ENCODE measurements at regions not wholly inside any gene's neighbourhood (a gene's known extent, or its start where the extent isn't known, plus 50 kb on each side); places are given as distances from the start of the nearest gene placed in this dataset.

- no peak overlapping the region for H3K27ac ChIP-seq (ENCODE audit: low read length)
- H3K9me3 ChIP-seq (ENCODE audit: control insufficient read depth in 1 of 2, low read length in 2 of 2) = no peaks in the 10 kb centered on the region
- H3K36me3 ChIP-seq (ENCODE audit: control insufficient read depth in 1 of 2, insufficient read depth in 2 of 2, low read length in 2 of 2) = no peaks in the 10 kb centered on the region
- no peaks in the 10 kb centered on the region for H3K4me1 ChIP-seq (ENCODE audit: control insufficient read depth in 1 of 2, insufficient read depth in 2 of 2, low read length in 2 of 2)
- no peak overlapping the region for H3K4me3 ChIP-seq (ENCODE audit: low read depth in 1 of 2, low read length in 2 of 2)
- H3K27me3 ChIP-seq (ENCODE audit: low read depth, low read length) = no peaks in the 10 kb centered on the region
Observed at GRCh38 chr4:123606946-123607542, 210.4 kb downstream of the SPRY1 start.

- H3K27me3 ChIP-seq (ENCODE audit: low read depth, low read length) = no peaks in the 10 kb centered on the region
- H3K4me1 ChIP-seq (ENCODE audit: control insufficient read depth in 1 of 2, insufficient read depth in 2 of 2, low read length in 2 of 2) = no peaks in the 10 kb centered on the region
- H3K27ac ChIP-seq (ENCODE audit: low read length) = no peak overlapping the region
- H3K4me3 ChIP-seq (ENCODE audit: low read depth in 1 of 2, low read length in 2 of 2) = no peak overlapping the region
- no peaks in the 10 kb centered on the region for H3K9me3 ChIP-seq (ENCODE audit: control insufficient read depth in 1 of 2, low read length in 2 of 2)
- H3K36me3 ChIP-seq (ENCODE audit: control insufficient read depth in 1 of 2, insufficient read depth in 2 of 2, low read length in 2 of 2) = no peaks in the 10 kb centered on the region
Observed at GRCh38 chr4:123609829-123610228, 213.2 kb downstream of the SPRY1 start.

DNA sequence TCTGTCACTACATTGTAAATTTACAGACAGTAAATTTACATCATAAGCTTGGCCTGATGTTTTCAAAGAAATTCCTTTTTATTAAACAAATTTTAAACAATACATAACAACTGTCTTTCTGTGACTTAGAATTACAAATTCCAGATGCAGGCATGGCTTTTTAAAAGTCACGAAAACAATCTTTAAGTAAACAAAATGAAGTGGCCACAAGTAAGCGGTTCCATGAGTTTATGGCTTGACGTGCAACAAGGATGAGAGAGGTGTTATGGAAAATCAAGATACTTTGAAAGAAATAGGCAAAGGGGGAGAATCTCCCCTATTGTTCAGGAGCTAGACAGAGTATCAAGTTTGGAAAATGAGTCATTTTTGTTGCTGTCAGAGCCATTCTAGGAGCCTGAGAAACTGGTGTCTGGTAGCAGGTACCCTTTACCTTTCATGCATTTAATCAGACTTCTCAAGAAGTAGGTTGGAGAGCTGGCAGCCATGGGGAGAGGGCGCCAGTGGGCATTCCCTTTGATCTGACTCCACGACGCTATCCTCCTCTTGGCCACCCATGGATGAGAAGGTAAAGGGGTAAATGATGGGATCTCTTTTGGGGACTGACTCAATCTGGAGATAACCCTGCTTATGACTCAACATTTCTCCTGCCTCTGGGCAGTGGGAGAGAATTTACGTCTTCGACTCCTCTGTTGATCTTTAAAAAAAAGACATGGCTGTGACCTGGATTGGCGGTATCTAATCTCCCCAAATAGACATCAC is 217.2 kb downstream of the SPRY1 start:
- no peak overlapping the region for H3K27ac ChIP-seq (ENCODE audit: low read length)
- peaks cover 0 to 26% of the 10 kb centered on the region in 2 donors for H3K4me1 ChIP-seq (ENCODE audit: control insufficient read depth in 1 of 2, insufficient read depth in 2 of 2, low read length in 2 of 2)
- H3K27me3 ChIP-seq (ENCODE audit: low read depth, low read length) = no peaks in the 10 kb centered on the region
- no peak overlapping the region for H3K4me3 ChIP-seq (ENCODE audit: low read depth in 1 of 2, low read length in 2 of 2)
- H3K36me3 ChIP-seq (ENCODE audit: control insufficient read depth in 1 of 2, insufficient read depth in 2 of 2, low read length in 2 of 2) = no peaks in the 10 kb centered on the region
- no peaks in the 10 kb centered on the region for H3K9me3 ChIP-seq (ENCODE audit: control insufficient read depth in 1 of 2, low read length in 2 of 2)

GRCh38 chr4:123615901-123616300 is 219.3 kb downstream of the SPRY1 start:
- Histone ChIP-seq H3K4me3 (ENCODE audit: low read depth in 1 of 2, low read length in 2 of 2) (no peak overlapping the region), H3K4me1 (ENCODE audit: control insufficient read depth in 1 of 2, insufficient read depth in 2 of 2, low read length in 2 of 2) (peaks cover 0 to 29% of the 10 kb centered on the region in 2 donors), H3K9me3 (ENCODE audit: control insufficient read depth in 1 of 2, low read length in 2 of 2) (no peaks in the 10 kb centered on the region), H3K27me3 (ENCODE audit: low read depth, low read length) (no peaks in the 10 kb centered on the region), H3K27ac (ENCODE audit: low read length) (peak overlapping the region; percentile 28), H3K36me3 (ENCODE audit: control insufficient read depth in 1 of 2, insufficient read depth in 2 of 2, low read length in 2 of 2) (no peaks in the 10 kb centered on the region)

- peaks cover 0 to 38% of the 10 kb centered on the region in 2 donors for H3K4me1 ChIP-seq (ENCODE audit: control insufficient read depth in 1 of 2, insufficient read depth in 2 of 2, low read length in 2 of 2)
- H3K27ac ChIP-seq (ENCODE audit: low read length) = peak overlapping the region; percentile 28
- H3K9me3 ChIP-seq (ENCODE audit: control insufficient read depth in 1 of 2, low read length in 2 of 2) = no peaks in the 10 kb centered on the region
- H3K27me3 ChIP-seq (ENCODE audit: low read depth, low read length) = no peaks in the 10 kb centered on the region
- H3K36me3 ChIP-seq (ENCODE audit: control insufficient read depth in 1 of 2, insufficient read depth in 2 of 2, low read length in 2 of 2) = no peaks in the 10 kb centered on the region
- H3K4me3 ChIP-seq (ENCODE audit: low read depth in 1 of 2, low read length in 2 of 2) = no peak overlapping the region
Observed at GRCh38 chr4:123616951-123617461, 220.4 kb downstream of the SPRY1 start.

- Histone ChIP-seq H3K4me1 (ENCODE audit: control insufficient read depth in 1 of 2, insufficient read depth in 2 of 2, low read length in 2 of 2) (peaks cover 0 to 38% of the 10 kb centered on the region in 2 donors), H3K36me3 (ENCODE audit: control insufficient read depth in 1 of 2, insufficient read depth in 2 of 2, low read length in 2 of 2) (no peaks in the 10 kb centered on the region), H3K27ac (ENCODE audit: low read length) (no peak overlapping the region), H3K27me3 (ENCODE audit: low read depth, low read length) (no peaks in the 10 kb centered on the region), H3K4me3 (ENCODE audit: low read depth in 1 of 2, low read length in 2 of 2) (no peak overlapping the region), H3K9me3 (ENCODE audit: control insufficient read depth in 1 of 2, low read length in 2 of 2) (no peaks in the 10 kb centered on the region)
Observed at GRCh38 chr4:123617791-123618190, 221.2 kb downstream of the SPRY1 start.

GRCh38 chr4:123618606-123619005 is 222.0 kb downstream of the SPRY1 start:
- no peak overlapping the region for H3K27ac ChIP-seq (ENCODE audit: low read length)
- H3K36me3 ChIP-seq (ENCODE audit: control insufficient read depth in 1 of 2, insufficient read depth in 2 of 2, low read length in 2 of 2) = no peaks in the 10 kb centered on the region
- no peaks in the 10 kb centered on the region for H3K27me3 ChIP-seq (ENCODE audit: low read depth, low read length)
- H3K9me3 ChIP-seq (ENCODE audit: control insufficient read depth in 1 of 2, low read length in 2 of 2) = no peaks in the 10 kb centered on the region
- H3K4me3 ChIP-seq (ENCODE audit: low read depth in 1 of 2, low read length in 2 of 2) = no peak overlapping the region
- H3K4me1 ChIP-seq (ENCODE audit: control insufficient read depth in 1 of 2, insufficient read depth in 2 of 2, low read length in 2 of 2) = peaks cover 0 to 38% of the 10 kb centered on the region in 2 donors

- Histone ChIP-seq H3K4me1 (ENCODE audit: control insufficient read depth in 1 of 2, insufficient read depth in 2 of 2, low read length in 2 of 2) (peaks cover 0 to 38% of the 10 kb centered on the region in 2 donors), H3K36me3 (ENCODE audit: control insufficient read depth in 1 of 2, insufficient read depth in 2 of 2, low read length in 2 of 2) (no peaks in the 10 kb centered on the region), H3K27ac (ENCODE audit: low read length) (no peak overlapping the region), H3K9me3 (ENCODE audit: control insufficient read depth in 1 of 2, low read length in 2 of 2) (no peaks in the 10 kb centered on the region), H3K27me3 (ENCODE audit: low read depth, low read length) (no peaks in the 10 kb centered on the region), H3K4me3 (ENCODE audit: low read depth in 1 of 2, low read length in 2 of 2) (no peak overlapping the region)
Observed at GRCh38 chr4:123619326-123619725, 222.7 kb downstream of the SPRY1 start.

DNA sequence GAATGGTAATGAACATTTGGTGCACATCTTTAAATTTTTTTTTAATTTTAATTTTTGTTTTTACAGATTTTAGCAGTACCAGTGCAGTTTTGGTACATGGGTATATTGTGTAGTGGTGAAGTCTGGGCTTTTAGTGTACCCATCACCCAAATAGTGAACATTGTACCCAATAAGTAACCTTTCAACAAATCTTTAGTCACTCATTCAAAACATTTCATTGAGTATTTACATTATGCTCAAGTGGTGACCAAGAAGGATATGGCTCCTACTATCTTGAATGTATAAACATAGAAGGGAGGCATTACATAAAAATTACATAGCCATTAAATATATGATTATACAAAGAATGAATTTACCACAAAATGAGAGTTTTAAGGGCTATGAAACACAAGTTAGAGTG is 223.3 kb downstream of the SPRY1 start:
- H3K36me3 ChIP-seq (ENCODE audit: control insufficient read depth in 1 of 2, insufficient read depth in 2 of 2, low read length in 2 of 2) = no peaks in the 10 kb centered on the region
- H3K9me3 ChIP-seq (ENCODE audit: control insufficient read depth in 1 of 2, low read length in 2 of 2) = no peaks in the 10 kb centered on the region
- H3K27ac ChIP-seq (ENCODE audit: low read length) = no peak overlapping the region
- H3K4me1 ChIP-seq (ENCODE audit: control insufficient read depth in 1 of 2, insufficient read depth in 2 of 2, low read length in 2 of 2) = peaks cover 0 to 38% of the 10 kb centered on the region in 2 donors
- no peaks in the 10 kb centered on the region for H3K27me3 ChIP-seq (ENCODE audit: low read depth, low read length)
- H3K4me3 ChIP-seq (ENCODE audit: low read depth in 1 of 2, low read length in 2 of 2) = no peak overlapping the region

DNA sequence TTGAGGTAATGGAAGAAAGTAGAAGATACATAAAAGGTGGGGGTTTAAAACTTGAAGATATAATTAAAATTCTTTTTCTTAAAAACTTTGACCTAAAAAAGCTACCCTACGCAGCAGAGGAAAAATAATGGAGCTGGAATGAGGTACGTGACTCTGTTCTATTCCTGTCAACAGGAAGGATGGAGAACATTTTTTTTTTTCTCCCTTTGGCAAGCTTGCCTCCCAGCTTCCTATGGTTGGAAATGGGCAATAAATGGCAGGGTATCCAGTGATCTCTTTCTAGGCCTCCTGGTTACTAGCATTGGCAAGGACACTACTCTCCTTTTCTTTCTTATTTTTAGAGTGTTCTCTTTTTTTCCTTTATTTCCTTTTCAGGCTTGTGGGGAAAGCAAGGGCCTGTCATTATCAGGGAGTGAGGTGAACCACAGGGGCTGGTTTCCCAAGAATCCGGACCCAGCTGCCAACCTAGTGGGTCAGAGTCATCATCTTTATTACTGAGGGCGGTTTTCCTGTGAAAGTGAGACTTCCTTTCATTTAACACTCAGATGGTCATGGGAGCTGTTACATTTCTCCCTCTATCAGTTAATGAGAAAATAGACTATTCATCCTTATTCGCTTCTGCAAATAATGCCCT is 224.6 kb downstream of the SPRY1 start:
- H3K27ac ChIP-seq (ENCODE audit: low read length) = peak overlapping the region; percentile 6
- no peaks in the 10 kb centered on the region for H3K9me3 ChIP-seq (ENCODE audit: control insufficient read depth in 1 of 2, low read length in 2 of 2)
- H3K4me3 ChIP-seq (ENCODE audit: low read depth in 1 of 2, low read length in 2 of 2) = no peak overlapping the region
- no peaks in the 10 kb centered on the region for H3K27me3 ChIP-seq (ENCODE audit: low read depth, low read length)
- H3K36me3 ChIP-seq (ENCODE audit: control insufficient read depth in 1 of 2, insufficient read depth in 2 of 2, low read length in 2 of 2) = no peaks in the 10 kb centered on the region
- peaks cover 0 to 29% of the 10 kb centered on the region in 2 donors for H3K4me1 ChIP-seq (ENCODE audit: control insufficient read depth in 1 of 2, insufficient read depth in 2 of 2, low read length in 2 of 2)

GRCh38 chr4:123622572-123622971 is 226.0 kb downstream of the SPRY1 start:
- no peak overlapping the region for H3K4me3 ChIP-seq (ENCODE audit: low read depth in 1 of 2, low read length in 2 of 2)
- no peak overlapping the region for H3K27ac ChIP-seq (ENCODE audit: low read length)
- peaks cover 0 to 15% of the 10 kb centered on the region in 2 donors for H3K4me1 ChIP-seq (ENCODE audit: control insufficient read depth in 1 of 2, insufficient read depth in 2 of 2, low read length in 2 of 2)
- no peaks in the 10 kb centered on the region for H3K36me3 ChIP-seq (ENCODE audit: control insufficient read depth in 1 of 2, insufficient read depth in 2 of 2, low read length in 2 of 2)
- no peaks in the 10 kb centered on the region for H3K9me3 ChIP-seq (ENCODE audit: control insufficient read depth in 1 of 2, low read length in 2 of 2)
- H3K27me3 ChIP-seq (ENCODE audit: low read depth, low read length) = no peaks in the 10 kb centered on the region
